B cell (primary cell): ENCODE measurements at regions not wholly inside any gene's neighbourhood (a gene's known extent, or its start where the extent isn't known, plus 50 kb on each side); places are given as distances from the start of the nearest gene placed in this dataset.
"Not testable (repeated sequence)": the region's sequence is repeated elsewhere in the genome, so short reads cannot be mapped to it uniquely, and the experiment has no call there.

Source experiments
- ATAC-seq: fragments of 200-7000 bp; cut with Tn5 transposase; one replicate; pipeline ENCODE4 v1.10.0; 2021; ENCODE audit warnings: low read depth, mild to moderate bottlenecking, moderate number of reproducible peaks, moderate library complexity
- CTCF ChIA-PET: fragments of 350-600 bp; sonication (Branson Sonifier 250); formaldehyde crosslinking; loops from one replicate; lab custom pipeline; 2021; ENCODE audit warnings: antibody characterized with exemption, inconsistent platforms; lab: Charles Lee
- POLR2A ChIA-PET: fragments of 350-600 bp; sonication (Branson Sonifier 250); formaldehyde crosslinking; loops from one replicate; lab custom pipeline; 2021; ENCODE audit warnings: antibody characterized with exemption; lab: Charles Lee
- DNase-seq: peaks from one replicate; pipeline ENCODE4 v3.0.0; 2013
- H2AFZ ChIP-seq: 2 replicates; pipeline ENCODE4 v1.6.1; 2012; ENCODE audit warnings: mild to moderate bottlenecking, low read depth, low read length; ENCODE audit not compliant: insufficient read depth, poor library complexity, severe bottlenecking
- H3K27ac ChIP-seq, 2 donors: 1 replicate in 1 of 2; 2 replicates in 1 of 2; pipeline ENCODE4 v1.5.1; 2012 to 2013; ENCODE audit warnings: low read length in 2 of 2, mild to moderate bottlenecking in 2 of 2, moderate library complexity in 1 of 2
- H3K27me3 ChIP-seq, 4 experiments: fragments of 200-600 bp in 1 of 4; sonication (generic) in 1 of 4; replicated peaks in 1 of 4; 1 replicate in 2 of 4; 2 replicates in 2 of 4; pipeline versions ENCODE4 v1.6.1 to v1.7.0; 2013 to 2016; ENCODE audit warnings: low read length in 3 of 4, mild to moderate bottlenecking in 2 of 4, mixed read lengths in 1 of 4, moderate library complexity in 1 of 4; ENCODE audit not compliant: insufficient read depth in 4 of 4, control insufficient read depth in 3 of 4; ENCODE audit errors: control extremely low read depth in 1 of 4
- H3K36me3 ChIP-seq, 2 experiments: replicated peaks in 1 of 2; 1 replicate in 1 of 2; 2 replicates in 1 of 2; pipeline versions ENCODE4 v1.6.1 to v1.7.1; 2013; ENCODE audit warnings: low read length in 1 of 2; ENCODE audit not compliant: insufficient read depth in 2 of 2, control insufficient read depth in 1 of 2; ENCODE audit errors: control extremely low read depth in 1 of 2, extremely low read depth in 1 of 2
- H3K4me1 ChIP-seq, 2 donors: fragments of 200-600 bp in 1 of 2; sonication (generic) in 1 of 2; 1 replicate in 1 of 2; 2 replicates in 1 of 2; pipeline versions ENCODE4 v1.5.1 to v1.6.1; 2013 to 2017; ENCODE audit warnings: low read length in 2 of 2; ENCODE audit not compliant: control insufficient read depth in 2 of 2, insufficient read depth in 2 of 2
- H3K4me2 ChIP-seq: replicated peaks from 2 replicates; pipeline ENCODE3; 2012; ENCODE audit warnings: mild to moderate bottlenecking, low read depth, low read length; ENCODE audit not compliant: poor library complexity, severe bottlenecking
- H3K4me3 ChIP-seq, 5 experiments: fragments of 200-600 bp in 1 of 5; sonication (generic) in 1 of 5; 1 replicate in 3 of 5; 2 replicates in 2 of 5; pipeline versions ENCODE4 v1.5.1 to v1.7.0; 2011 to 2016; ENCODE audit warnings: low read length in 4 of 5, mild to moderate bottlenecking in 4 of 5, low read depth in 2 of 5, control low read depth in 1 of 5, moderate library complexity in 1 of 5; ENCODE audit not compliant: insufficient read depth in 1 of 5; ENCODE audit errors: control extremely low read depth in 1 of 5, extremely low read depth in 1 of 5
- H3K79me2 ChIP-seq: fragments of 200-600 bp; sonication (generic); one replicate; pipeline ENCODE4 v1.6.0; 2016; ENCODE audit warnings: low read length; ENCODE audit not compliant: control insufficient read depth, insufficient read depth
- H3K9ac ChIP-seq: fragments of 200-600 bp; sonication (generic); 2 replicates; pipeline ENCODE4 v1.6.1; 2017; ENCODE audit warnings: mild to moderate bottlenecking, low read length, moderate library complexity
- H3K9me3 ChIP-seq, 3 donors: one replicate each; pipeline versions ENCODE4 v1.6.1 to v1.7.1; 2013; ENCODE audit warnings: low read length in 2 of 3; ENCODE audit not compliant: control insufficient read depth in 2 of 3, insufficient read depth in 1 of 3; ENCODE audit errors: control extremely low read depth in 1 of 3
- H4K20me1 ChIP-seq: 2 replicates; pipeline ENCODE4 v1.6.0; 2012; ENCODE audit warnings: mild to moderate bottlenecking, low read length; ENCODE audit not compliant: insufficient read depth, control insufficient read depth, poor library complexity, severe bottlenecking
- H3K27ac Mint-ChIP-seq: one replicate; pipeline ENCODE4 v1.8.0; 2021; ENCODE audit warnings: mixed read lengths
- H3K27me3 Mint-ChIP-seq: one replicate; pipeline ENCODE4 v1.8.0; 2021; ENCODE audit warnings: mixed read lengths
- H3K4me1 Mint-ChIP-seq: one replicate; pipeline ENCODE4 v1.8.0; 2021; ENCODE audit warnings: mixed read lengths
- H3K4me3 Mint-ChIP-seq: one replicate; pipeline ENCODE4 v1.8.0; 2021; ENCODE audit warnings: mixed read lengths
- H3K9me3 Mint-ChIP-seq: one replicate; pipeline ENCODE4 v1.8.0; 2022; ENCODE audit warnings: mixed read lengths; ENCODE audit not compliant: insufficient read depth
- WGBS: methylation state at CpG from one replicate; pipeline ENCODE4 v1.1.5; 2013; ENCODE audit warnings: missing lambda C conversion rate; ENCODE audit not compliant: insufficient coverage; 5-methylcytosine and 5-hydroxymethylcytosine counted together
- intact Hi-C: fragments of 100-400 bp; cut with micrococcal nuclease; formaldehyde crosslinking; loops from one replicate; pipeline ENCODE4 v1.10.0; 2022
- TF ChIP-seq, protein P1 (sequence below): fragments of 200-600 bp; IDR thresholded peaks from one replicate; pipeline ENCODE4 v1.8.0; 2022; ENCODE audit warnings: antibody characterized with exemption, mild to moderate bottlenecking

DNA sequence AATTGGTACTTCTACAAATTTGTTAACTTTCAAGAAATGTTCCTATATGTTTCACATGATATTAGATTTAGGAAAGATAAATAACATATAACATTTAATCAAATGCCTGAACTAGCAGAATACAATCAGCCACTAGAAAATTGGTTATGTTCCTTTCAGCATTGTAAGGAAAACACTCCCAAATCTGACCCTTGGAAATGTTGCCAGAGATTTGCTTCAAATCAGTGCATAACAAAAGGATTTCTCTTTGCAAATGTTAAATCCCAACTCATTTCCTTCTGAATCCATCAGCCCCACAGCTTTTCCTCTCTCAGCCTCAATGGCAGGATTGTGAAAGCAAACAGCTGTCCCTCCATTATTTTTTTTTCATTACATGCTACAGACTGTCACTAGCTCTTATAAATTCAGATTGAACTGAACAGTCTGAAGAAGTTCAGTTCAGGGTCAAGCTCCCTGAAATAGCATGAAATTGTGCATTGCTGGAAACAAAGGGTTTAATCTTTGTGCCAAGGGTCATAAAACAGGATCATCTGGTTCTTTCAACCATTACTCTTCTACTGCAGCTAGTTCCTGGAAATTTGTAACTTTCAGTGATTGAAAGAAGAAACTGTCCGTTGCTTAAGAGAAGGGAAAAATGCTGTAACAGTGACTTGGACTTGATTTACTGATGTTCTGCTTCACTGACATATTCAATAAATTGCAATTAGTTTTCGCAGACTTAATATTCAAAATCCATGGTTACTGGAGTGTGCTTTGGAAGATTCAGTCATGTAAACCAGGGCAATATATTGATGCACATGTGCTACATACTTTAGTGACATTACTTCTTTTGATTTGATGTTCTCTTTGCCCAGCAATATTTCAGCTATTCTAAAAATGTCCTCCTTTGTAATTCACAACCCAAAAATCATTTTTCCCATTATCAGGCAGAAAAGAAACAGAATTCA, 246.4 kb downstream of the RPL10L start:
- Histone ChIP-seq H3K36me3 (no peaks in the 10 kb centered on the region), H3K4me2 (no peak overlapping the region), H3K9me3 (no peaks in the 10 kb centered on the region), H3K9ac (no peak overlapping the region), H3K79me2 (no peaks in the 10 kb centered on the region), H3K4me1 (no peaks in the 10 kb centered on the region), H3K27me3 (no peaks in the 10 kb centered on the region), H3K4me3 (no peak overlapping the region), H2AFZ (no peak overlapping the region), H3K27ac (no peak overlapping the region), H4K20me1 (no peaks in the 10 kb centered on the region)
- DNase-seq: no peak
- TF ChIP-seq, protein P1, sequence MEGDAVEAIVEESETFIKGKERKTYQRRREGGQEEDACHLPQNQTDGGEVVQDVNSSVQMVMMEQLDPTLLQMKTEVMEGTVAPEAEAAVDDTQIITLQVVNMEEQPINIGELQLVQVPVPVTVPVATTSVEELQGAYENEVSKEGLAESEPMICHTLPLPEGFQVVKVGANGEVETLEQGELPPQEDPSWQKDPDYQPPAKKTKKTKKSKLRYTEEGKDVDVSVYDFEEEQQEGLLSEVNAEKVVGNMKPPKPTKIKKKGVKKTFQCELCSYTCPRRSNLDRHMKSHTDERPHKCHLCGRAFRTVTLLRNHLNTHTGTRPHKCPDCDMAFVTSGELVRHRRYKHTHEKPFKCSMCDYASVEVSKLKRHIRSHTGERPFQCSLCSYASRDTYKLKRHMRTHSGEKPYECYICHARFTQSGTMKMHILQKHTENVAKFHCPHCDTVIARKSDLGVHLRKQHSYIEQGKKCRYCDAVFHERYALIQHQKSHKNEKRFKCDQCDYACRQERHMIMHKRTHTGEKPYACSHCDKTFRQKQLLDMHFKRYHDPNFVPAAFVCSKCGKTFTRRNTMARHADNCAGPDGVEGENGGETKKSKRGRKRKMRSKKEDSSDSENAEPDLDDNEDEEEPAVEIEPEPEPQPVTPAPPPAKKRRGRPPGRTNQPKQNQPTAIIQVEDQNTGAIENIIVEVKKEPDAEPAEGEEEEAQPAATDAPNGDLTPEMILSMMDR: no peak
- no peaks in the 10 kb centered on the region for H3K9me3 Mint-ChIP-seq
- H3K4me1 Mint-ChIP-seq: no peaks in the 10 kb centered on the region
- H3K4me3 Mint-ChIP-seq: no peak overlapping the region
- intact Hi-C loops: no loop called here
- CTCF ChIA-PET: no interaction called here
- no CpG with 5 or more reads among the region's 2 CpGs for WGBS
- no peak for ATAC-seq
- POLR2A ChIA-PET: no interaction called here
- H3K27me3 Mint-ChIP-seq: no peaks in the 10 kb centered on the region
- no peak overlapping the region for H3K27ac Mint-ChIP-seq

DNA sequence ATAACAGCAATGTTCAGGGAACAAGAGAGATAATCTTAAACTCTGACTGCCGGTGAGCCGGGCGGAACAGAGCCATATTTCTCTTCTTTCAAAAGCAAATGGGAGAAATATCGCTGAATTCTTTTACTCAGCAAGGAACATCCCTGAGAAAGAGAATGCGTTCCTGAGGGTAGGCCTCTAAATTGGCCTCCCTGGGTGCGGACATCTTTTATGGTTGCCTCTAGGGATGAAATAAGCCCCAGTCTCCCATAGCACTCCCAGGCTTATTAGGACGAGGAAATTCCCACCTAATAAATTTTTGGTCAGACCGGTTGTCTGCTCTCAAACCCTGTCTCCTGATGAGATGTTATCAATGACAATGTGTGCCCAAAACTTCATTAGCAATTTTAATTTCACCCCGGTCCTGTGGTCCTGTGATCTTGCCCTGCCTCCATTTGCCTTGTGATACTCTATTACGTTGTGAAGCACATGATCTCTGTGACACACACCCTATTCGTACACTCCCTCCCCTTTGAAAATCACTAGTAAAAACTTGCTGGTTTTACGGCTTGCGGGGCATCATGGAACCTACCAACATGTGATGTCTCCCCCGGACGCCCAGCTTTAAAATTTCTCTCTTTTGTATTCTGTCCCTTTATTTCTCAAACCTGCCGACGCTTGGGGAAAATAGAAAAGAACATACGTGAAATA, 249.4 kb downstream of the RPL10L start:
- H3K79me2 ChIP-seq, H3K4me2 ChIP-seq, H3K27me3 Mint-ChIP-seq, CTCF ChIA-PET, H3K4me1 ChIP-seq, ATAC-seq, H4K20me1 ChIP-seq, H3K36me3 ChIP-seq, H3K9me3 Mint-ChIP-seq, H3K9ac ChIP-seq, H2AFZ ChIP-seq, H3K4me3 Mint-ChIP-seq, intact Hi-C loops, H3K27me3 ChIP-seq, H3K9me3 ChIP-seq, H3K27ac Mint-ChIP-seq, H3K4me1 Mint-ChIP-seq, DNase-seq, H3K4me3 ChIP-seq, H3K27ac ChIP-seq, POLR2A ChIA-PET: not testable (repeated sequence)
- 87% methylated on average over 8 of the region's 18 CpGs for WGBS
